ENCODE measurements at regions not wholly inside any gene's neighbourhood (a gene's known extent, or its start where the extent isn't known, plus 50 kb on each side); places are given as distances from the start of the nearest gene placed in this dataset.
"Not testable (repeated sequence)": the region's sequence is repeated elsewhere in the genome, so short reads cannot be mapped to it uniquely, and the experiment has no call there.

GRCh38 chrX:76827672-76828071, 400.2 kb downstream of the MAGEE1 start:
- H3K4me2 ChIP-seq (ENCODE audit: low read length) = no peak overlapping the region
- H3K27me3 ChIP-seq (ENCODE audit: insufficient read depth, low read depth, low read length) = no peaks in the 10 kb centered on the region
- no peak overlapping the region for H2AFZ ChIP-seq (ENCODE audit: low read depth, low read length)
- H3K4me3 ChIP-seq (ENCODE audit: low read length) = no peak overlapping the region
- no peaks in the 10 kb centered on the region for H3K79me2 ChIP-seq (replicated peaks; ENCODE audit: insufficient read depth, low read length)
- no peak overlapping the region for H3K9ac ChIP-seq (ENCODE audit: low read length)
- H3K36me3 ChIP-seq (ENCODE audit: insufficient read depth, low read length) = no peaks in the 10 kb centered on the region
- no peak overlapping the region for H3K27ac ChIP-seq (ENCODE audit: low read length)
- no peaks in the 10 kb centered on the region for H3K9me2 ChIP-seq (ENCODE audit: insufficient read depth, low read length)
- no peak for TF ChIP-seq TAF1 (IDR thresholded peaks at IDR 0.05; ENCODE audit: low read depth)
- TF ChIP-seq CTCF (IDR thresholded peaks at IDR 0.05; ENCODE audit: poor library complexity, severe bottlenecking) = no peak
- TF ChIP-seq EZH2 (IDR thresholded peaks at IDR 0.05; ENCODE audit: borderline replicate concordance, insufficient read depth, low read length, poor library complexity, severe bottlenecking) = no peak
- no peak for TF ChIP-seq REST (IDR thresholded peaks at IDR 0.05; ENCODE audit: borderline replicate concordance)
- TF ChIP-seq MXI1 (conservative IDR thresholded peaks at IDR 0.05; ENCODE audit: poor library complexity, severe bottlenecking) = no peak
- TF ChIP-seq EP300 (conservative IDR thresholded peaks at IDR 0.05; ENCODE audit: poor library complexity, severe bottlenecking) = no peak
- no peak for TF ChIP-seq POLR2AphosphoS5 (IDR thresholded peaks at IDR 0.05)
- no peak for TF ChIP-seq SMC3 (conservative IDR thresholded peaks at IDR 0.05; ENCODE audit: poor library complexity)
- no peak for TF ChIP-seq RAD21 (conservative IDR thresholded peaks at IDR 0.05)
- no peaks in the 10 kb centered on the region for H3F3A ChIP-seq (ENCODE audit: insufficient read depth, low read length, poor library complexity, severe bottlenecking)
- H3K9me3 ChIP-seq (ENCODE audit: low read length) = no peaks in the 10 kb centered on the region
- no peaks in the 10 kb centered on the region for H4K20me1 ChIP-seq (ENCODE audit: insufficient read depth)

- H3K36me3 ChIP-seq (ENCODE audit: insufficient read depth, low read length); H3K27ac ChIP-seq (ENCODE audit: low read length); H3K27me3 ChIP-seq (ENCODE audit: insufficient read depth, low read depth, low read length); H3K4me2 ChIP-seq (ENCODE audit: low read length); H3K79me2 ChIP-seq (replicated peaks; ENCODE audit: insufficient read depth, low read length); H3F3A ChIP-seq (ENCODE audit: insufficient read depth, low read length, poor library complexity, severe bottlenecking); H4K20me1 ChIP-seq (ENCODE audit: insufficient read depth); H3K9me3 ChIP-seq (ENCODE audit: low read length); H3K9ac ChIP-seq (ENCODE audit: low read length); H2AFZ ChIP-seq (ENCODE audit: low read depth, low read length); H3K4me3 ChIP-seq (ENCODE audit: low read length); H3K9me2 ChIP-seq (ENCODE audit: insufficient read depth, low read length): not testable (repeated sequence)
Measured at GRCh38 chrX:76840902-76841301, 413.4 kb downstream of the MAGEE1 start.

GRCh38 chrX:76850851-76851250, 423.3 kb downstream of the MAGEE1 start:
- no peaks in the 10 kb centered on the region for H3F3A ChIP-seq (ENCODE audit: insufficient read depth, low read length, poor library complexity, severe bottlenecking)
- no peaks in the 10 kb centered on the region for H3K9me2 ChIP-seq (ENCODE audit: insufficient read depth, low read length)
- no peaks in the 10 kb centered on the region for H3K79me2 ChIP-seq (replicated peaks; ENCODE audit: insufficient read depth, low read length)
- H3K4me2 ChIP-seq (ENCODE audit: low read length) = no peak overlapping the region
- no peak overlapping the region for H3K9ac ChIP-seq (ENCODE audit: low read length)
- H3K9me3 ChIP-seq (ENCODE audit: low read length) = no peaks in the 10 kb centered on the region
- H4K20me1 ChIP-seq (ENCODE audit: insufficient read depth) = no peaks in the 10 kb centered on the region
- no peaks in the 10 kb centered on the region for H3K27me3 ChIP-seq (ENCODE audit: insufficient read depth, low read depth, low read length)
- TF ChIP-seq EP300 (conservative IDR thresholded peaks at IDR 0.05; ENCODE audit: poor library complexity, severe bottlenecking) = no peak
- no peak overlapping the region for H3K4me3 ChIP-seq (ENCODE audit: low read length)
- no peak overlapping the region for H3K27ac ChIP-seq (ENCODE audit: low read length)
- no peaks in the 10 kb centered on the region for H3K36me3 ChIP-seq (ENCODE audit: insufficient read depth, low read length)
- H2AFZ ChIP-seq (ENCODE audit: low read depth, low read length) = no peak overlapping the region

Measured in neural cell (in vitro differentiated cells).